ENCODE measurements at regions not wholly inside any gene's neighbourhood (a gene's known extent, or its start where the extent isn't known, plus 50 kb on each side); places are given as distances from the start of the nearest gene placed in this dataset.

- peaks cover 48 to 94% (median 72%) of the 10 kb centered on the region in 4 donors for H3K4me1 ChIP-seq
- H3K27ac ChIP-seq = no peak overlapping the region
- no peaks in the 10 kb centered on the region for H3K36me3 ChIP-seq
- DNase-seq = no peak
- TF ChIP-seq EP300 (IDR thresholded peaks at IDR 0.05) (no peak), POLR2A (IDR thresholded peaks at IDR 0.05) (no peak), CTCF (IDR thresholded peaks at IDR 0.05) (no peak), POLR2AphosphoS5 (IDR thresholded peaks at IDR 0.05) (no peak)
- intact Hi-C loops (cut with DNase I; ENCODE audit: low total_unique reads) = no loop called here
- H3K9me3 ChIP-seq = no peaks in the 10 kb centered on the region
- H3K27me3 ChIP-seq = no peaks in the 10 kb centered on the region
- 52 to 70% (median 56%) methylated on average over 2 of the region's 2 CpGs for WGBS, 5 donors
- H3K4me3 ChIP-seq = no peak overlapping the region
Observed at GRCh38 chr1:39113109-39113743, 87.1 kb downstream of the NDUFS5 start.

GRCh38 chr1:39115271-39116110, 89.0 kb upstream of the MACF1 start:
- 66 to 80% (median 76%) methylated on average over 4 of the region's 4 CpGs for WGBS, 5 donors
- Histone ChIP-seq H3K36me3 (no peaks in the 10 kb centered on the region), H3K4me1 (peaks cover 33 to 78% (median 59%) of the 10 kb centered on the region in 4 donors), H3K27ac (peak overlapping the region in 4 of 5 donors; percentile 0 to 53 (median 18)), H3K27me3 (no peaks in the 10 kb centered on the region), H3K9me3 (no peaks in the 10 kb centered on the region), H3K4me3 (no peak overlapping the region)
- no peak for DNase-seq
- intact Hi-C loops (cut with DNase I; ENCODE audit: low total_unique reads) = no loop called here
- TF ChIP-seq CTCF (IDR thresholded peaks at IDR 0.05) (no peak), EP300 (IDR thresholded peaks at IDR 0.05) (no peak), POLR2A (IDR thresholded peaks at IDR 0.05) (no peak), POLR2AphosphoS5 (IDR thresholded peaks at IDR 0.05) (no peak)

DNA sequence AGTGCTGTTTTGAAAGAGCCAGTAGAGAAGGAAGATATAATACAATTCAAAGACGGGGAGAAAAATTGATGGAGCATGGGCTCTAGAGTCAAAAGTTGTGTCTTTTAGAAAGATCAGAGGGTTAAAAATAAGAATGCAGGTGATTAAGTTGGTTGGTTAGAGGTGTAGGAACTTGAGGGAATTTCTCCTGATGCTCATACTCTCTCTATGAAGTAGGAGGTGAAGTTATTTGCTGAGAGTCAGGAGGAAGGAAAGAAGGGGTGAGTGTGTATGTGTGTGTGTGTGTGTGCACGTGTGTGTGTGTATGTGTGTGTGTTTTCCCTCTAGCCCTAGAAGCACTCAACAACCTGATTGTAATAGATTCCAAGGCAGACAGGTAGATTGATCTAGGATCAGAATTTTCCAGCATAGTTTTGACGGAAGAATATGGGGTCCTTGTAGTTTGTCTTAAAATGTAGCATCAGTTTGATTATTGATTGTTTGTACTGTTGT, 88.3 kb upstream of the MACF1 start:
- whole genome bisulfite sequencing, 5 donors = 59 to 66% (median 63%) methylated on average over 3 of the region's 3 CpGs
- Histone ChIP-seq H3K27ac (peak overlapping the region in 3 of 5 donors; percentile 0 to 31 (median 6)), H3K9me3 (no peaks in the 10 kb centered on the region), H3K4me3 (no peak overlapping the region), H3K27me3 (no peaks in the 10 kb centered on the region), H3K36me3 (no peaks in the 10 kb centered on the region), H3K4me1 (peaks cover 26 to 71% (median 56%) of the 10 kb centered on the region in 4 donors)
- TF ChIP-seq POLR2AphosphoS5 (IDR thresholded peaks at IDR 0.05) (no peak), POLR2A (IDR thresholded peaks at IDR 0.05) (no peak), CTCF (IDR thresholded peaks at IDR 0.05) (no peak), EP300 (IDR thresholded peaks at IDR 0.05) (no peak)
- DNase-seq = no peak
- intact Hi-C loops (cut with DNase I; ENCODE audit: low total_unique reads) = no loop called here

DNA sequence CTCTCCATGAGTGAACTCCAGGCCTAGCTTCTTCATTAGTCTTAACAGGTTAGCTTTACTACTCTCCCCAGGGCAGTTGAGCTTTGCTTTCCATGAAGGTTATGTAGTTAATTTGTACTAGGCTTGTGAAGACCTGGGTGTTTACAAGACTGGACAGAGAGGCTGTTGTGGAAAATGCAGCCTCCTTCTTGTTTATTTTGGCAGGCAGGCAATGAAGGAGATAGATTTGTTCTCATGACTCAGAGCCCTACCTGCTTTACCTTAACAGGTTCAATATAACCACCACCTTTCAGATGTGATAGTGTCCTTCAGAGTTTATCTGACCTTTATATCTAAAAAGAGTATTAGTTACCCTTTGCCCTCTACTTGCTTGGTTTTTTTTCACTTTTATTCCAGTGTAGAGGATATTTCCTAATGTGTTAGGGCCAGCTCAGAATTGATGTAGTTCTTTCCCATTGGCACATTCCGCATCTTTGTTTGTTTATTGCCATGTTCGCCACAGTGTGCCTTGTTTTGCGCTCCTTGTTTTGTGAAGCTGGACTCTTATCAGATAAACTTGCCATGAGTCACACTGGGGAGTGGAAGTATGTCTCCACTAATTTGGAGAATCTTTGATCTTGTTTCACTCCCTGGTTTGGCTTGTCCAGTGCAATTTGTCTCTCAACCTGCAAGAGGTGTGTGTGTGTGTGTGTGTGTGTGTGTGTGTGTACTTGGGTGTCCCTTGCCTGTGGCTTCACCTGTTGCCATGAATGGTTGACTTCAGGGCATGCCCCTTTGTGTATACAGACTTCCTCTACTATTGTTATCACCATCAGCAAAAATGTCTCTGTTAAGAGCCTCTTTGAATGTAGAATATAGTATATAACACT, 87.4 kb upstream of the MACF1 start:
- TF ChIP-seq CTCF (IDR thresholded peaks at IDR 0.05) (no peak), POLR2A (IDR thresholded peaks at IDR 0.05) (no peak), EP300 (IDR thresholded peaks at IDR 0.05) (no peak), POLR2AphosphoS5 (IDR thresholded peaks at IDR 0.05) (no peak)
- Histone ChIP-seq H3K4me3 (no peak overlapping the region), H3K27ac (peak overlapping the region in 4 of 5 donors; percentile 4 to 47 (median 6)), H3K9me3 (no peaks in the 10 kb centered on the region), H3K4me1 (peaks cover 26 to 64% (median 48%) of the 10 kb centered on the region in 4 donors), H3K36me3 (no peaks in the 10 kb centered on the region), H3K27me3 (no peaks in the 10 kb centered on the region)
- WGBS, 5 donors = 46 to 75% (median 58%) methylated on average over 3 of the region's 3 CpGs
- no peak for DNase-seq
- intact Hi-C loops (cut with DNase I; ENCODE audit: low total_unique reads) = no loop called here
